CD14-positive monocyte (primary cell): ENCODE measurements at regions not wholly inside any gene's neighbourhood (a gene's known extent, or its start where the extent isn't known, plus 50 kb on each side); places are given as distances from the start of the nearest gene placed in this dataset. TPM values are rescaled to one million over a fixed set of nuclear protein-coding genes. Genes with fewer than 3 reads are reported as not detected.

ENCODE experiments used
- DNase-seq, 3 donors: peaks; one replicate each; pipeline ENCODE4 v3.0.0-alpha.2; 2011 to 2022
- H2AFZ ChIP-seq: 2 replicates; pipeline ENCODE4 v1.6.0; 2012; ENCODE audit warnings: mild to moderate bottlenecking, low read depth, low read length, inconsistent platforms; ENCODE audit not compliant: insufficient read depth, poor library complexity, severe bottlenecking
- H3K27ac ChIP-seq, 2 donors: 1 replicate in 1 of 2; 2 replicates in 1 of 2; pipeline ENCODE4 v1.5.1; 2012 to 2013; ENCODE audit warnings: low read length in 2 of 2, control low read depth in 1 of 2, inconsistent platforms in 1 of 2, low read depth in 1 of 2, mild to moderate bottlenecking in 1 of 2
- H3K27me3 ChIP-seq, 2 donors: one replicate each; pipeline versions ENCODE4 v1.6.0 to v1.6.1; 2011 to 2013; ENCODE audit warnings: low read length in 2 of 2; ENCODE audit not compliant: control insufficient read depth in 2 of 2, insufficient read depth in 2 of 2
- H3K36me3 ChIP-seq, 2 donors: replicated peaks in 1 of 2; 1 replicate in 1 of 2; 2 replicates in 1 of 2; pipeline versions ENCODE4 v1.5.1 to v1.6.1; 2012 to 2013; ENCODE audit warnings: low read length in 2 of 2, control low read depth in 1 of 2, inconsistent platforms in 1 of 2, mild to moderate bottlenecking in 1 of 2; ENCODE audit not compliant: insufficient read depth in 2 of 2, control insufficient read depth in 1 of 2
- H3K4me1 ChIP-seq, 2 donors: 1 replicate in 1 of 2; 2 replicates in 1 of 2; pipeline versions ENCODE4 v1.5.1 to v1.6.1; 2012 to 2013; ENCODE audit warnings: low read length in 2 of 2, control low read depth in 1 of 2, inconsistent platforms in 1 of 2, mild to moderate bottlenecking in 1 of 2, moderate library complexity in 1 of 2; ENCODE audit not compliant: insufficient read depth in 2 of 2, control insufficient read depth in 1 of 2
- H3K4me2 ChIP-seq: replicated peaks from 2 replicates; pipeline ENCODE3; 2012; ENCODE audit warnings: low read length, moderate library complexity, mild to moderate bottlenecking; ENCODE audit not compliant: poor library complexity, severe bottlenecking; ENCODE audit errors: extremely low read depth
- H3K4me3 ChIP-seq, 3 experiments: fragments of 200-600 bp in 1 of 3; sonication (generic) in 1 of 3; replicated peaks in 1 of 3; 1 replicate in 2 of 3; 2 replicates in 1 of 3; pipeline ENCODE4 v1.5.1; 2011 to 2013; ENCODE audit warnings: low read length in 3 of 3, mild to moderate bottlenecking in 3 of 3, control low read depth in 2 of 3, low read depth in 2 of 3, inconsistent platforms in 1 of 3, moderate library complexity in 1 of 3
- H3K79me2 ChIP-seq: 2 replicates; pipeline ENCODE4 v1.6.0; 2012; ENCODE audit warnings: mild to moderate bottlenecking, control low read depth, inconsistent platforms, low read length, moderate library complexity; ENCODE audit not compliant: insufficient read depth
- H3K9ac ChIP-seq: 2 replicates; pipeline ENCODE4 v1.6.0; 2017; ENCODE audit warnings: low read length, mild to moderate bottlenecking; ENCODE audit not compliant: insufficient read depth, poor library complexity, severe bottlenecking
- H3K9me3 ChIP-seq, 2 donors: replicated peaks in 1 of 2; 1 replicate in 1 of 2; 2 replicates in 1 of 2; pipeline versions ENCODE4 v1.5.1 to v1.6.1; 2012 to 2013; ENCODE audit warnings: low read length in 2 of 2, control low read depth in 1 of 2; ENCODE audit not compliant: control insufficient read depth in 1 of 2, insufficient read depth in 1 of 2
- H4K20me1 ChIP-seq: 2 replicates; pipeline ENCODE4 v1.6.0; 2012; ENCODE audit warnings: mild to moderate bottlenecking, low read length, control low read depth, moderate library complexity; ENCODE audit not compliant: insufficient read depth
- H3K27ac Mint-ChIP-seq, 7 donors: one replicate each; pipeline ENCODE4 v1.8.0; 2020; ENCODE audit warnings: mild to moderate bottlenecking in 7 of 7, mixed read lengths in 7 of 7, moderate library complexity in 6 of 7, inconsistent platforms in 2 of 7
- H3K27me3 Mint-ChIP-seq, 3 donors: one replicate each; pipeline ENCODE4 v1.8.0; 2021 to 2022; ENCODE audit warnings: low read depth in 3 of 3, mild to moderate bottlenecking in 3 of 3, mixed read lengths in 3 of 3, moderate library complexity in 3 of 3, inconsistent platforms in 1 of 3
- H3K36me3 Mint-ChIP-seq, 2 donors: one replicate each; pipeline ENCODE4 v1.8.0; 2020; ENCODE audit warnings: mixed read lengths in 2 of 2, inconsistent platforms in 1 of 2, mild to moderate bottlenecking in 1 of 2
- H3K4me1 Mint-ChIP-seq: one replicate; pipeline ENCODE4 v1.8.0; 2020; ENCODE audit warnings: mild to moderate bottlenecking, mixed read lengths
- H3K4me3 Mint-ChIP-seq, 2 donors: one replicate each; pipeline ENCODE4 v1.8.0; 2020; ENCODE audit warnings: mild to moderate bottlenecking in 2 of 2, mixed read lengths in 2 of 2, moderate library complexity in 1 of 2
- H3K9me3 Mint-ChIP-seq, 7 donors: one replicate each; pipeline ENCODE4 v1.8.0; 2020 to 2022; ENCODE audit warnings: mixed read lengths in 7 of 7, mild to moderate bottlenecking in 6 of 7, moderate library complexity in 6 of 7, inconsistent platforms in 2 of 7
- WGBS: methylation state at CpG from one replicate; pipeline ENCODE4 v1.1.5; 2013; ENCODE audit warnings: missing lambda C conversion rate; ENCODE audit not compliant: insufficient coverage; 5-methylcytosine and 5-hydroxymethylcytosine counted together
- intact Hi-C, 2 donors: fragments of 100-400 bp; cut with micrococcal nuclease; formaldehyde crosslinking; loops; one replicate each; pipeline versions ENCODE4 v1.15.0 to v1.15.1; 2023
- small RNA-seq: library from RNA; depleted of rRNA; stranded (forward); fragments of <200 nt; gene quantifications from one replicate; pipeline ENCODE3, GENCODE V24; 2012; ENCODE audit warnings: low read depth; ENCODE audit not compliant: insufficient read length
- TF ChIP-seq, protein P1 (sequence below): fragments of 200-600 bp; IDR thresholded peaks from one replicate; pipeline ENCODE4 v1.8.0; 2022; ENCODE audit warnings: antibody characterized with exemption, mild to moderate bottlenecking

DNA sequence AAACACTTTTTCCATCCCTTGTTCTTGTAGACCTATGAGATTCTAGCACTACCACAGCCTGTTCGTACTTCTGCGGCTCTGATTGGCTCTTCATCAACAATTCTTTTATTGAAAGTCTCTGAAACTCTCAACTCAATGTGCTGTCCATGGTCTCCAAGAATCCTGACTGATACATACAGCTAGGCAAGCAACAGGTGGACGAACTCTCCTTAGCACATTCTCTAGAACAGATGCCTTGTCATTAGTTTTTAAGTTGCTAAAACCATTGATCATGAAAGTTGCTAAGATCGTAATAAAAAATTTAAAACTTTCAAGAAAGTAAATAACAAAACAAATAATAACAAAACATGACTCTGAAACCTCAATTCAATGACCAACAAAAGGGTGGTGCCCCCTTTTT, 210.5 kb downstream of the EPHA4 start:
- no peaks in the 10 kb centered on the region for H3K36me3 Mint-ChIP-seq
- no peaks in the 10 kb centered on the region for H3K27me3 Mint-ChIP-seq
- Histone ChIP-seq H3K27me3 (no peaks in the 10 kb centered on the region), H3K4me1 (no peaks in the 10 kb centered on the region), H3K4me2 (no peak overlapping the region), H3K36me3 (no peaks in the 10 kb centered on the region), H3K79me2 (no peaks in the 10 kb centered on the region), H3K27ac (no peak overlapping the region), H3K9me3 (no peaks in the 10 kb centered on the region), H3K4me3 (no peak overlapping the region), H4K20me1 (no peaks in the 10 kb centered on the region), H2AFZ (no peak overlapping the region), H3K9ac (no peak overlapping the region)
- no peaks in the 10 kb centered on the region for H3K4me1 Mint-ChIP-seq
- TF ChIP-seq, protein P1, sequence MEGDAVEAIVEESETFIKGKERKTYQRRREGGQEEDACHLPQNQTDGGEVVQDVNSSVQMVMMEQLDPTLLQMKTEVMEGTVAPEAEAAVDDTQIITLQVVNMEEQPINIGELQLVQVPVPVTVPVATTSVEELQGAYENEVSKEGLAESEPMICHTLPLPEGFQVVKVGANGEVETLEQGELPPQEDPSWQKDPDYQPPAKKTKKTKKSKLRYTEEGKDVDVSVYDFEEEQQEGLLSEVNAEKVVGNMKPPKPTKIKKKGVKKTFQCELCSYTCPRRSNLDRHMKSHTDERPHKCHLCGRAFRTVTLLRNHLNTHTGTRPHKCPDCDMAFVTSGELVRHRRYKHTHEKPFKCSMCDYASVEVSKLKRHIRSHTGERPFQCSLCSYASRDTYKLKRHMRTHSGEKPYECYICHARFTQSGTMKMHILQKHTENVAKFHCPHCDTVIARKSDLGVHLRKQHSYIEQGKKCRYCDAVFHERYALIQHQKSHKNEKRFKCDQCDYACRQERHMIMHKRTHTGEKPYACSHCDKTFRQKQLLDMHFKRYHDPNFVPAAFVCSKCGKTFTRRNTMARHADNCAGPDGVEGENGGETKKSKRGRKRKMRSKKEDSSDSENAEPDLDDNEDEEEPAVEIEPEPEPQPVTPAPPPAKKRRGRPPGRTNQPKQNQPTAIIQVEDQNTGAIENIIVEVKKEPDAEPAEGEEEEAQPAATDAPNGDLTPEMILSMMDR = no peak
- no peak overlapping the region for H3K27ac Mint-ChIP-seq
- DNase-seq = no peak
- WGBS = 96% methylated on average over 3 of the region's 4 CpGs
- intact Hi-C loops = no loop called here
- H3K4me3 Mint-ChIP-seq = no peak overlapping the region
- peaks cover 0 to 5% (median 0%) of the 10 kb centered on the region in 7 donors for H3K9me3 Mint-ChIP-seq

GRCh38 chr2:221364672-221365071, 207.4 kb downstream of the EPHA4 start:
- H2AFZ ChIP-seq = no peak overlapping the region
- Mint-ChIP-seq H3K27ac (no peak overlapping the region), H3K4me3 (no peak overlapping the region), H3K27me3 (no peaks in the 10 kb centered on the region), H3K9me3 (peaks cover 0 to 5% (median 0%) of the 10 kb centered on the region in 7 donors), H3K4me1 (no peaks in the 10 kb centered on the region), H3K36me3 (no peaks in the 10 kb centered on the region)
- TF ChIP-seq, protein P1 = no peak
- no peaks in the 10 kb centered on the region for H3K9me3 ChIP-seq
- no peak overlapping the region for H3K27ac ChIP-seq
- no CpG with 5 or more reads among the region's 3 CpGs for WGBS
- no peaks in the 10 kb centered on the region for H3K36me3 ChIP-seq
- H3K27me3 ChIP-seq = no peaks in the 10 kb centered on the region
- no peaks in the 10 kb centered on the region for H3K79me2 ChIP-seq
- no peaks in the 10 kb centered on the region for H3K4me1 ChIP-seq
- H3K4me3 ChIP-seq = no peak overlapping the region
- no peaks in the 10 kb centered on the region for H4K20me1 ChIP-seq
- DNase-seq = no peak
- H3K4me2 ChIP-seq = no peak overlapping the region
- H3K9ac ChIP-seq = no peak overlapping the region
- intact Hi-C loops = no loop called here

Small RNA genes in the stretch of these regions (small RNA-seq; reads per million reads assigned to genes)
- not detected for gene AC011233.1
- gene MIR4268 = not detected
